ENCODE measurements at regions not wholly inside any gene's neighbourhood (a gene's known extent, or its start where the extent isn't known, plus 50 kb on each side); places are given as distances from the start of the nearest gene placed in this dataset.

DNA sequence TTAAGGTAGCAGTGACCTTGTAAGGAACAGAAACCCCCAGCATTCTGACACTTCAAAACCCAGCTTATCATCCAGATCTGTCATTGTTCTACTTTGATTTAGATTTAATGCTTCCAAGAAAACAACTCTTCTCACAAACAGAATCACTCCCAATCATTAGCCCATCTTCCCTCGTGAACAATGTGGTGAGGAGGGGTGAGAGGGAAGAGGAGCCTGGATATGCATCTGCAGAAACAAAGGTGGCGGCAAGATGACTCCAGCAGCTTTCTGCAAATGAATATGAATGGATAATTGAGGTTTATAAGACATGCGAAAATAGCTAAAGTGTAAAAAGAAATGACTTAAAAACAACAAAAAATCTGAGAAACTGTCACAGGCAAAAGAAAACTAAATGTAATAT lies 859.9 kb upstream of the SLC10A2 start:
- Histone ChIP-seq H3K4me2 (ENCODE audit: low read depth, low read length) (no peak overlapping the region), H3K9me3 (ENCODE audit: control insufficient read depth, insufficient read depth, low read length) (no peaks in the 10 kb centered on the region; the same call in 1 of the 2 replicates), H2BK20ac (ENCODE audit: low read depth, low read length) (no peak overlapping the region), H2BK15ac (ENCODE audit: low read depth, low read length) (no peak overlapping the region), H3K9ac (ENCODE audit: low read depth, low read length) (no peak overlapping the region), H3K4ac (ENCODE audit: low read depth, low read length) (no peak overlapping the region), H4K8ac (ENCODE audit: low read depth in 2 of 2, low read length in 2 of 2) (no peak overlapping the region), H3K4me3 (ENCODE audit: insufficient read depth, low read depth, low read length) (no peak overlapping the region), H2AK5ac (ENCODE audit: low read depth, low read length) (no peak overlapping the region), H3K14ac (replicated peaks; ENCODE audit: low read depth, low read length) (no peak overlapping the region), H2BK5ac (ENCODE audit: low read depth, low read length, poor library complexity, severe bottlenecking) (no peak overlapping the region), H3K56ac (ENCODE audit: extremely low read depth, insufficient read depth, low read length) (no peak overlapping the region), H3K18ac (ENCODE audit: low read depth, low read length) (no peak overlapping the region), H3K27ac (ENCODE audit: insufficient read depth, low read length) (no peak overlapping the region), H3K27me3 (ENCODE audit: control insufficient read depth, insufficient read depth, low read length) (no peaks in the 10 kb centered on the region), H3K9me1 (ENCODE audit: insufficient read depth, low read length) (no peaks in the 10 kb centered on the region), H3K23ac (ENCODE audit: low read depth, low read length) (no peak overlapping the region), H2AK9ac (replicated peaks; ENCODE audit: low read depth, low read length, poor library complexity) (no peak overlapping the region), H2BK120ac (ENCODE audit: low read depth, low read length) (no peak overlapping the region), H4K5ac (ENCODE audit: low read depth, low read length) (no peak overlapping the region), H3K79me1 (ENCODE audit: low read depth in 1 of 2, low read length in 2 of 2) (no peaks in the 10 kb centered on the region), H4K20me1 (ENCODE audit: insufficient read depth, low read length) (no peaks in the 10 kb centered on the region), H4K91ac (ENCODE audit: insufficient read depth, low read depth, low read length) (no peak overlapping the region), H3K36me3 (ENCODE audit: control insufficient read depth, insufficient read depth, low read length) (no peaks in the 10 kb centered on the region), H2AFZ (replicated peaks; ENCODE audit: low read length, poor library complexity) (no peak overlapping the region), H3K4me1 (ENCODE audit: control insufficient read depth, insufficient read depth, low read length) (no peaks in the 10 kb centered on the region)
- no peak for ATAC-seq (ENCODE audit: low read depth)
- ChIA-PET POLR2A (ENCODE audit: unreplicated experiment) (no interaction called here), CTCF (no interaction called here)
- dilution Hi-C loops (cut with HindIII; ENCODE audit: low sequenced_read_pairs, unreplicated experiment): no loop called here
- no peak for TF ChIP-seq POLR2A (IDR thresholded peaks at IDR 0.05; ENCODE audit: low read depth, low read length)
- BruUV-seq (replicated peaks): no TSS peak
- intact Hi-C loops (cut with micrococcal nuclease): no loop called here
- WGBS, 2 experiments (ENCODE audit: extremely low coverage in 2 of 2, insufficient read length in 1 of 2): no CpG with 5 or more reads among the region's 3 CpGs
- DNase-seq: no peak
- in situ Hi-C loops (cut with MboI; ENCODE audit: low sequenced_read_pairs): no loop called here

Data from IMR-90 (cell line).